ENCODE measurements at regions not wholly inside any gene's neighbourhood (a gene's known extent, or its start where the extent isn't known, plus 50 kb on each side); places are given as distances from the start of the nearest gene placed in this dataset.

DNA sequence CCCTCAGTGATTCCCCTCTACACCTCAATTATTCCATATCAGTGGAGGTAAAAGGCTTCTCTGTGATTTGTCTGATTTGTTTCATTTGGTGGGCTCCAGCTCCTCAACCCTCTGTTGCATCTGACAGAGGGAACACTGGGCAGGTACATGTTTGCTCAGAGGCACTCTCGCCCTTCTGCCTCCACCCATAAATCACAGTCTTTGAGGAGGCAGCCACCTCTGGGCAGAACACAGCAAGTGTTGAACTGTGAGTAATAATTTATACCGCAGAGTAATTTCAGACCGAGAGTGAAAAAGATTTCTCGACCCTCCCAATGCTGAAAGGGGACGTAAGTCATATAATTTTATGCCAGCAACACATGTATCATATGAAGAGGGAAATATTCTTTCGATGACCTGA is 330.1 kb upstream of the PBX1 start:
- no peak for TF ChIP-seq CTCF (IDR thresholded peaks at IDR 0.05; ENCODE audit: partially characterized antibody, unreplicated experiment)
- H3K27me3 Mint-ChIP-seq (ENCODE audit: unreplicated experiment): no peaks in the 10 kb centered on the region
- H3K9me3 Mint-ChIP-seq (ENCODE audit: unreplicated experiment): no peaks in the 10 kb centered on the region
- H3K27ac Mint-ChIP-seq (ENCODE audit: unreplicated experiment): no peak overlapping the region
- no peaks in the 10 kb centered on the region for H3K4me1 Mint-ChIP-seq (ENCODE audit: low read depth, unreplicated experiment)
- H3K36me3 Mint-ChIP-seq (ENCODE audit: unreplicated experiment): no peaks in the 10 kb centered on the region
- H3K4me3 Mint-ChIP-seq (ENCODE audit: unreplicated experiment): no peak overlapping the region
- no peak for DNase-seq

DNA sequence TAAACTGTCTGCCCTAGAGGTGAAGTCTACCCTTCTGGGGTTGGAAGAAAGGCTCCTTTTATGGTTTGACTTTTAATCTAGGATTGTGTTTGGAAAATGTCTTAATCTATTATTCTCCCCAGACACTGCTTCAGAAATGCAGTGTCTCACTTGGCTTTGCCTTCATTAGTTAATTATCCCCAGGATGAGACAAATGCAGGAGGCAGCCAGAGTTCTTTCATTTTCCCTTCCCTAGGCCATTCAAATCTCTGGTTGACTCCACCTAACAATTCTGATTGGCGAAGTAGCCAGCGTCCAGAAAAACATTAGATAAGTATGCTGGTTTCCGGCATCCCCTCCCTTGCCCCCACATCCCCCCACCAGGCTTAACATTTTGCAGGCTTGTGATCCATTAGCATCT is 325.8 kb upstream of the PBX1 start:
- H3K27me3 Mint-ChIP-seq (ENCODE audit: unreplicated experiment): no peaks in the 10 kb centered on the region
- no peak for DNase-seq
- H3K27ac Mint-ChIP-seq (ENCODE audit: unreplicated experiment): no peak overlapping the region
- H3K9me3 Mint-ChIP-seq (ENCODE audit: unreplicated experiment): no peaks in the 10 kb centered on the region
- no peaks in the 10 kb centered on the region for H3K4me1 Mint-ChIP-seq (ENCODE audit: low read depth, unreplicated experiment)
- no peaks in the 10 kb centered on the region for H3K36me3 Mint-ChIP-seq (ENCODE audit: unreplicated experiment)
- no peak for TF ChIP-seq CTCF (IDR thresholded peaks at IDR 0.05; ENCODE audit: partially characterized antibody, unreplicated experiment)
- H3K4me3 Mint-ChIP-seq (ENCODE audit: unreplicated experiment): no peak overlapping the region

DNA sequence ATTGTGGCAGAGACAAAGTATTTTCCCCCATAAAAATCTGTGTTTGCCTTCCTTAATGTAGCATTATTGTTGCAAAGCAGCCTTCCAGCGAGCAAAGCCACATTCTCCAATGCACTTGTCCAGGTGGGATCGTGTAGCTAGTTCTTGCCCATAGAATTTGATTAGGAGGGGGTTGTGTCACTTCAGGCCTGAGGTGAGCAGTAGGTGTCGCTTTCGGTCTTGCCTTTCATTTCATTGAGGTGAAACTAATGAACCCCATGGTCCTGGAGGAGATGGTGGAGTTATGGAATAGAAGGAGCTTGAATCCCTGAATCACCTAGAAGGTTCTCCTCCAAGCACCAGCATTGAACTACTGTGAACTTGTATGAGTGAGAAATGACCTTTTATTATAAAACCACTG is 318.9 kb upstream of the PBX1 start:
- DNase-seq: no peak
- no peaks in the 10 kb centered on the region for H3K9me3 Mint-ChIP-seq (ENCODE audit: unreplicated experiment)
- H3K36me3 Mint-ChIP-seq (ENCODE audit: unreplicated experiment): no peaks in the 10 kb centered on the region
- no peaks in the 10 kb centered on the region for H3K4me1 Mint-ChIP-seq (ENCODE audit: low read depth, unreplicated experiment)
- TF ChIP-seq CTCF (IDR thresholded peaks at IDR 0.05; ENCODE audit: partially characterized antibody, unreplicated experiment): no peak
- H3K4me3 Mint-ChIP-seq (ENCODE audit: unreplicated experiment): no peak overlapping the region
- H3K27me3 Mint-ChIP-seq (ENCODE audit: unreplicated experiment): no peaks in the 10 kb centered on the region
- no peak overlapping the region for H3K27ac Mint-ChIP-seq (ENCODE audit: unreplicated experiment)

DNA sequence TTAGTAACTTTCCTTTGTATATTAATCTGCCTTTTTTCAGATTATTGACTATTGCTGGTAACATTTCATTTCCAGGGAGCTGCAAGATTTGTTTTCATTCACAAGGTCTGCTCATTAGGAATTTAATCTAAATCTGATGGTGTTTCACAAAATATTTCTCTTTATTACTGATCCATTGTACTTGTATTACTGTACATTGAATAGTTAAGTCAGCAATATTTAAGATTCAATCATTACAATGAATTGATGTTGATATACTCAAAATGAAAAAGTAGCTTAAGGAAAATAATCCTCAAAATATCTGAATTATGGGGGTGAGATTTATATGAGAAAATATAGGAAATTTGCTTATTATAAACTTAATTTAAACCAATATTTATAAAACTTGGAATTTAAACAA is 308.6 kb upstream of the PBX1 start:
- Mint-ChIP-seq H3K9me3 (ENCODE audit: unreplicated experiment) (no peaks in the 10 kb centered on the region), H3K36me3 (ENCODE audit: unreplicated experiment) (peaks cover 11% of the 10 kb centered on the region), H3K27ac (ENCODE audit: unreplicated experiment) (no peak overlapping the region), H3K27me3 (ENCODE audit: unreplicated experiment) (peaks cover 1% of the 10 kb centered on the region), H3K4me1 (ENCODE audit: low read depth, unreplicated experiment) (no peaks in the 10 kb centered on the region), H3K4me3 (ENCODE audit: unreplicated experiment) (no peak overlapping the region)
- no peak for TF ChIP-seq CTCF (IDR thresholded peaks at IDR 0.05; ENCODE audit: partially characterized antibody, unreplicated experiment)
- DNase-seq: no peak

DNA sequence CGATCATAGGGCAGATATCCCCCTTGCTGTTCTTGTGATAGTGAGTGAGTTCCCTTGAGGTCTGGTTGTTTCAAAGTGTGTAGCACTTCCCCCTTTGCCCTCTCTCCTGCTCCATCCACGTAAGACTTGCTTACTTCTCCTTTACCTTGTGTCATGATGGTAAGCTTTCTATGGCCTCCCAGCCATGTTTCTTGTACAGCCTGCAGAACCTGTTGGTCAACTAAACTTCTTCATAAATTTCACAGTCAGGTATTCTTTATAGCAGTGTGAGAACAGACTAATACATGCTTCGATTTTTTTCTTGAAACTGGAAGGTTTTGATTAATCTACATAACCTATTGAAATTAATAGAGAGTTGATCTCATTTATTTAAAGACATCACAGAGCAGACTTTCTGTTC is 302.5 kb upstream of the PBX1 start:
- Mint-ChIP-seq H3K4me1 (ENCODE audit: low read depth, unreplicated experiment) (no peaks in the 10 kb centered on the region), H3K27me3 (ENCODE audit: unreplicated experiment) (no peaks in the 10 kb centered on the region), H3K9me3 (ENCODE audit: unreplicated experiment) (peaks cover 2% of the 10 kb centered on the region), H3K36me3 (ENCODE audit: unreplicated experiment) (peaks cover 7% of the 10 kb centered on the region), H3K4me3 (ENCODE audit: unreplicated experiment) (no peak overlapping the region), H3K27ac (ENCODE audit: unreplicated experiment) (no peak overlapping the region)
- TF ChIP-seq CTCF (IDR thresholded peaks at IDR 0.05; ENCODE audit: partially characterized antibody, unreplicated experiment): no peak
- no peak for DNase-seq
